ENCODE measurements at regions not wholly inside any gene's neighbourhood (a gene's known extent, or its start where the extent isn't known, plus 50 kb on each side); places are given as distances from the start of the nearest gene placed in this dataset.

- no peak overlapping the region for H3K4me3 ChIP-seq (ENCODE audit: low read length)
- no peak for DNase-seq (ENCODE audit: low read depth)
- TF ChIP-seq, protein P1, sequence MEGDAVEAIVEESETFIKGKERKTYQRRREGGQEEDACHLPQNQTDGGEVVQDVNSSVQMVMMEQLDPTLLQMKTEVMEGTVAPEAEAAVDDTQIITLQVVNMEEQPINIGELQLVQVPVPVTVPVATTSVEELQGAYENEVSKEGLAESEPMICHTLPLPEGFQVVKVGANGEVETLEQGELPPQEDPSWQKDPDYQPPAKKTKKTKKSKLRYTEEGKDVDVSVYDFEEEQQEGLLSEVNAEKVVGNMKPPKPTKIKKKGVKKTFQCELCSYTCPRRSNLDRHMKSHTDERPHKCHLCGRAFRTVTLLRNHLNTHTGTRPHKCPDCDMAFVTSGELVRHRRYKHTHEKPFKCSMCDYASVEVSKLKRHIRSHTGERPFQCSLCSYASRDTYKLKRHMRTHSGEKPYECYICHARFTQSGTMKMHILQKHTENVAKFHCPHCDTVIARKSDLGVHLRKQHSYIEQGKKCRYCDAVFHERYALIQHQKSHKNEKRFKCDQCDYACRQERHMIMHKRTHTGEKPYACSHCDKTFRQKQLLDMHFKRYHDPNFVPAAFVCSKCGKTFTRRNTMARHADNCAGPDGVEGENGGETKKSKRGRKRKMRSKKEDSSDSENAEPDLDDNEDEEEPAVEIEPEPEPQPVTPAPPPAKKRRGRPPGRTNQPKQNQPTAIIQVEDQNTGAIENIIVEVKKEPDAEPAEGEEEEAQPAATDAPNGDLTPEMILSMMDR (conservative IDR thresholded peaks at IDR 0.05; ENCODE audit: low read length): no peak
Observed at GRCh38 chr18:78812067-78812466, 167.6 kb upstream of the SALL3 start.

- TF ChIP-seq, protein P1 (conservative IDR thresholded peaks at IDR 0.05; ENCODE audit: low read length): no peak
- DNase-seq (ENCODE audit: low read depth): no peak
- H3K4me3 ChIP-seq (ENCODE audit: low read length): no peak overlapping the region
Observed at GRCh38 chr18:78813156-78813555, 166.5 kb upstream of the SALL3 start.

- H3K4me3 ChIP-seq (ENCODE audit: low read length): no peak overlapping the region
- no peak for DNase-seq (ENCODE audit: low read depth)
- TF ChIP-seq, protein P1 (conservative IDR thresholded peaks at IDR 0.05; ENCODE audit: low read length): no peak
Observed at GRCh38 chr18:78813936-78814710, 165.5 kb upstream of the SALL3 start.

DNA sequence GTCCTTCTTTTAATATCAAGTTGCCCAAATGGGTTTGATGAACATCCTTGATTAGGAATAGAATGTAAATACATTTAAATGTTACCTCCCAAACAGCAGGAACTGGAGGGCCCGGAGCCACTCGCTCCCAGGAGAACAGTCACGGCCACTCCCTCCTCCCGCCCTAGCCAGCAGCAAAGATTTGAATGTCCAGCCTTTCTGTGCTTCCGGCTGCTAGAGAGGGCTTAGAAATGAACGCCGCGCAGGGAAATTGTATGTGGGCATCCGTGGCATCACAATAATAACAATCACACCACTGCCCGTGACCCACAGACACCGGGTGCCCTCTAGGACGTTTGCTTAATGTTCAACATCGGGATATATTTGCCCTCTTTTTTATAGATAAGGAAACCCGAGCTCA lies 164.9 kb upstream of the SALL3 start:
- DNase-seq (ENCODE audit: low read depth): no peak
- TF ChIP-seq, protein P1 (conservative IDR thresholded peaks at IDR 0.05; ENCODE audit: low read length): no peak
- H3K4me3 ChIP-seq (ENCODE audit: low read length): no peak overlapping the region

DNA sequence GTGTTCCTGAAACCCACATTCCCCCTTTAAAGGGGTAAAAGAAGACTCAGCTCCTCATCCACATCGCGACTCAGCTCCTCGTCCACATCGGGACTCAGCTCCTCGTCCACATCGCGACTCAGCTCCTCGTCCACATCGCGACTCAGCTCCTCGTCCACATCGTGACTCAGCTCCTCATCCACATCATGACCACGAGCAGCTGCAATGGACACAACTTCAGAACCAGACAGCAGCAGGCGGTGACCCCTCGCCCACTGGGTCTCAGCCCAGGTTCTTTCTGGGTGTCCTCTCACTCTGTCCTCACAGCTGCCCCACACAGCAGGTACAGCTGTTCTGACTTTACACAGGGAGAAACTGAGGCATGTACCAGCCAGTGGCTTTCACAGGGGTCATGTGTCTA lies 163.5 kb upstream of the SALL3 start:
- no peak for DNase-seq (ENCODE audit: low read depth)
- TF ChIP-seq, protein P1 (conservative IDR thresholded peaks at IDR 0.05; ENCODE audit: low read length): no peak
- no peak overlapping the region for H3K4me3 ChIP-seq (ENCODE audit: low read length)

DNA sequence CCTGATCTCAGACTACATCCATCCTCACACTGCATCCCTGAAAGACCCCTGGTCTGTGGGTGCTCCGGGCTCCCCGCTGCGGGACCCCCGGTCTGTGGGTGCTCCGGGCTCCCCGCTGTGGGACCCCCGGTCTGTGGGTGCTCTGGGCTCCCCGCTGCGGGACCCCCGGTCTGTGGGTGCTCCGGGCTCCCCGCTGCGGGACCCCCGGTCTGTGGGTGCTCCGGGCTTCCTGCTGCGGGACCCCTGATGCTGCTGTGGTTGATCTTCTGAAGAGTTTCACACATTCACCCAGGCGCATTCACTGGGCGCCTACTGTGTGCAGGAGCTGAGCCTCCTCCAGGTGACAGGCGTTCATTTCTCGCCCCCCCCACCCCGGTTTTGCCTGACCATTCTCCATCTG lies 162.7 kb upstream of the SALL3 start:
- no peak for DNase-seq (ENCODE audit: low read depth)
- TF ChIP-seq, protein P1 (conservative IDR thresholded peaks at IDR 0.05; ENCODE audit: low read length): no peak
- no peak overlapping the region for H3K4me3 ChIP-seq (ENCODE audit: low read length)

- DNase-seq (ENCODE audit: low read depth): no peak
- TF ChIP-seq, protein P1 (conservative IDR thresholded peaks at IDR 0.05; ENCODE audit: low read length): no peak
- no peak overlapping the region for H3K4me3 ChIP-seq (ENCODE audit: low read length)
Observed at GRCh38 chr18:78818495-78818894, 161.1 kb upstream of the SALL3 start.

Data from AG10803 (cell line).